GM18505 (cell line): ENCODE measurements at regions not wholly inside any gene's neighbourhood (a gene's known extent, or its start where the extent isn't known, plus 50 kb on each side); places are given as distances from the start of the nearest gene placed in this dataset.
"Not testable (repeated sequence)": the region's sequence is repeated elsewhere in the genome, so short reads cannot be mapped to it uniquely, and the experiment has no call there.

Experiments
- ATAC-seq: cut with Tn5 transposase; IDR thresholded peaks from one replicate; pipeline ENCODE4 v1.9.1; 2021; ENCODE audit not compliant: unreplicated experiment
- POLR2A ChIP-seq: IDR thresholded peaks from 4 replicates; pipeline ENCODE4 v1.6.1; 2011; ENCODE audit warnings: borderline replicate concordance; ENCODE audit not compliant: insufficient read depth, insufficient read length; ENCODE audit errors: extremely low read depth

- TF ChIP-seq POLR2A = no peak
- ATAC-seq = no peak
Observed at GRCh38 chr6:12482386-12483375, 192.5 kb downstream of the EDN1 start.

- no peak for TF ChIP-seq POLR2A
- peak; percentile 62 for ATAC-seq
Observed at GRCh38 chr6:12483712-12484111, 193.6 kb downstream of the EDN1 start.

GRCh38 chr6:12484519-12484918 lies 194.4 kb downstream of the EDN1 start:
- TF ChIP-seq POLR2A = no peak
- no peak for ATAC-seq

GRCh38 chr6:12485226-12485764 lies 195.1 kb downstream of the EDN1 start:
- no peak for ATAC-seq
- TF ChIP-seq POLR2A = no peak

- no peak for ATAC-seq
- no peak for TF ChIP-seq POLR2A
Observed at GRCh38 chr6:12485837-12486236, 195.7 kb downstream of the EDN1 start.

GRCh38 chr6:12490351-12490903 lies 200.3 kb downstream of the EDN1 start:
- no peak for TF ChIP-seq POLR2A
- no peak for ATAC-seq

- ATAC-seq = no peak
- no peak for TF ChIP-seq POLR2A
Observed at GRCh38 chr6:12490904-12491571, 200.9 kb downstream of the EDN1 start.

GRCh38 chr6:12492929-12493328 lies 202.8 kb downstream of the EDN1 start:
- ATAC-seq = not testable (repeated sequence)

- no peak for ATAC-seq
- TF ChIP-seq POLR2A = no peak
Observed at GRCh38 chr6:12493446-12493845, 203.3 kb downstream of the EDN1 start.

- ATAC-seq = no peak
- TF ChIP-seq POLR2A = no peak
Observed at GRCh38 chr6:12494161-12494560, 204.0 kb downstream of the EDN1 start.

GRCh38 chr6:12501990-12502389 lies 211.8 kb downstream of the EDN1 start:
- no peak for TF ChIP-seq POLR2A
- no peak for ATAC-seq

GRCh38 chr6:12504325-12504966 lies 212.1 kb upstream of the PHACTR1 start:
- no peak for ATAC-seq
- TF ChIP-seq POLR2A = no peak

GRCh38 chr6:12505486-12505885 lies 211.1 kb upstream of the PHACTR1 start:
- ATAC-seq = no peak
- TF ChIP-seq POLR2A = no peak
